HCEC 1CT (cell line): ENCODE measurements at regions not wholly inside any gene's neighbourhood (a gene's known extent, or its start where the extent isn't known, plus 50 kb on each side); places are given as distances from the start of the nearest gene placed in this dataset.
A peak's percentile ranks its signal among the peaks of the same experiment; 100 is the strongest.

Experiments used
- DNase-seq: peaks from one replicate; pipeline ENCODE4 v3.0.0-alpha.2; 2017

GRCh38 chr2:167411367-167411766, 523.1 kb downstream of the XIRP2 start:
- DNase-seq: no peak

GRCh38 chr2:167406558-167406957, 518.3 kb downstream of the XIRP2 start:
- peak; percentile 44 for DNase-seq

GRCh38 chr2:167404627-167405284, 516.5 kb downstream of the XIRP2 start:
- DNase-seq: peak; percentile 70

GRCh38 chr2:167401309-167401708, 513.0 kb downstream of the XIRP2 start:
- no peak for DNase-seq

- DNase-seq: no peak
Observed at GRCh38 chr2:167400546-167400945, 512.3 kb downstream of the XIRP2 start.

GRCh38 chr2:167398873-167399272, 510.6 kb downstream of the XIRP2 start:
- DNase-seq: no peak

- no peak for DNase-seq
Observed at GRCh38 chr2:167388901-167389300, 500.6 kb downstream of the XIRP2 start.

GRCh38 chr2:167388497-167388896, 500.2 kb downstream of the XIRP2 start:
- no peak for DNase-seq

- no peak for DNase-seq
Observed at GRCh38 chr2:167386694-167387093, 498.4 kb downstream of the XIRP2 start.

GRCh38 chr2:167383610-167384194, 495.4 kb downstream of the XIRP2 start:
- DNase-seq: no peak

- no peak for DNase-seq
Observed at GRCh38 chr2:167381349-167381748, 493.1 kb downstream of the XIRP2 start.

- peak; percentile 37 for DNase-seq
Observed at GRCh38 chr2:167380555-167380954, 492.3 kb downstream of the XIRP2 start.

- DNase-seq: no peak
Observed at GRCh38 chr2:167380094-167380493, 491.8 kb downstream of the XIRP2 start.

- DNase-seq: no peak
Observed at GRCh38 chr2:167369083-167369482, 480.8 kb downstream of the XIRP2 start.

GRCh38 chr2:167368371-167368770, 480.1 kb downstream of the XIRP2 start:
- DNase-seq: no peak

GRCh38 chr2:167365216-167365615, 476.9 kb downstream of the XIRP2 start:
- no peak for DNase-seq

- no peak for DNase-seq
Observed at GRCh38 chr2:167361426-167361825, 473.1 kb downstream of the XIRP2 start.

- peak; percentile 84 for DNase-seq
Observed at GRCh38 chr2:167355821-167356220, 467.5 kb downstream of the XIRP2 start.

GRCh38 chr2:167353605-167354280, 465.5 kb downstream of the XIRP2 start:
- no peak for DNase-seq

- DNase-seq: peak; percentile 29
Observed at GRCh38 chr2:167345559-167345958, 457.3 kb downstream of the XIRP2 start.

GRCh38 chr2:167342769-167343168, 454.5 kb downstream of the XIRP2 start:
- DNase-seq: no peak

- no peak for DNase-seq
Observed at GRCh38 chr2:167340322-167340721, 452.0 kb downstream of the XIRP2 start.

GRCh38 chr2:167336213-167336612, 447.9 kb downstream of the XIRP2 start:
- no peak for DNase-seq

- peak; percentile 68 for DNase-seq
Observed at GRCh38 chr2:167335541-167335992, 447.3 kb downstream of the XIRP2 start.
